Bronchial epithelial cell (primary cell): ENCODE measurements at regions not wholly inside any gene's neighbourhood (a gene's known extent, or its start where the extent isn't known, plus 50 kb on each side); places are given as distances from the start of the nearest gene placed in this dataset.

Experiments
- DNase-seq: peaks from one replicate; pipeline ENCODE4 v3.0.0-alpha.2; 2010; ENCODE audit warnings: low read depth
- FAIRE-seq: peaks from 2 replicates; lab custom pipeline; 2011; peaks lifted over from hg19 to GRCh38; lab: Jason Lieb, UNC
- H3K27me3 ChIP-seq: 2 replicates; pipeline ENCODE4 v1.5.1; 2011; ENCODE audit warnings: low read length; ENCODE audit not compliant: control insufficient read depth, insufficient read depth
- H3K36me3 ChIP-seq: 2 replicates; pipeline ENCODE4 v1.5.1; 2011; ENCODE audit warnings: low read length; ENCODE audit not compliant: control insufficient read depth, insufficient read depth
- H3K4me3 ChIP-seq: 2 replicates; pipeline ENCODE4 v1.5.1; 2011; ENCODE audit warnings: mild to moderate bottlenecking, low read depth, low read length, control low read depth
- TF ChIP-seq, protein P1 (sequence below): IDR thresholded peaks from 2 replicates; pipeline ENCODE4 v1.5.1; 2011; ENCODE audit warnings: mild to moderate bottlenecking, moderate library complexity, low read length, control low read depth, inconsistent platforms; ENCODE audit not compliant: insufficient read depth, severe bottlenecking

GRCh38 chr13:72303941-72304746 lies 423.3 kb downstream of the MZT1 start:
- FAIRE-seq: no peak
- H3K4me3 ChIP-seq: no peak overlapping the region
- no peaks in the 10 kb centered on the region for H3K27me3 ChIP-seq
- H3K36me3 ChIP-seq: no peaks in the 10 kb centered on the region
- TF ChIP-seq, protein P1, sequence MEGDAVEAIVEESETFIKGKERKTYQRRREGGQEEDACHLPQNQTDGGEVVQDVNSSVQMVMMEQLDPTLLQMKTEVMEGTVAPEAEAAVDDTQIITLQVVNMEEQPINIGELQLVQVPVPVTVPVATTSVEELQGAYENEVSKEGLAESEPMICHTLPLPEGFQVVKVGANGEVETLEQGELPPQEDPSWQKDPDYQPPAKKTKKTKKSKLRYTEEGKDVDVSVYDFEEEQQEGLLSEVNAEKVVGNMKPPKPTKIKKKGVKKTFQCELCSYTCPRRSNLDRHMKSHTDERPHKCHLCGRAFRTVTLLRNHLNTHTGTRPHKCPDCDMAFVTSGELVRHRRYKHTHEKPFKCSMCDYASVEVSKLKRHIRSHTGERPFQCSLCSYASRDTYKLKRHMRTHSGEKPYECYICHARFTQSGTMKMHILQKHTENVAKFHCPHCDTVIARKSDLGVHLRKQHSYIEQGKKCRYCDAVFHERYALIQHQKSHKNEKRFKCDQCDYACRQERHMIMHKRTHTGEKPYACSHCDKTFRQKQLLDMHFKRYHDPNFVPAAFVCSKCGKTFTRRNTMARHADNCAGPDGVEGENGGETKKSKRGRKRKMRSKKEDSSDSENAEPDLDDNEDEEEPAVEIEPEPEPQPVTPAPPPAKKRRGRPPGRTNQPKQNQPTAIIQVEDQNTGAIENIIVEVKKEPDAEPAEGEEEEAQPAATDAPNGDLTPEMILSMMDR: no peak
- no peak for DNase-seq

DNA sequence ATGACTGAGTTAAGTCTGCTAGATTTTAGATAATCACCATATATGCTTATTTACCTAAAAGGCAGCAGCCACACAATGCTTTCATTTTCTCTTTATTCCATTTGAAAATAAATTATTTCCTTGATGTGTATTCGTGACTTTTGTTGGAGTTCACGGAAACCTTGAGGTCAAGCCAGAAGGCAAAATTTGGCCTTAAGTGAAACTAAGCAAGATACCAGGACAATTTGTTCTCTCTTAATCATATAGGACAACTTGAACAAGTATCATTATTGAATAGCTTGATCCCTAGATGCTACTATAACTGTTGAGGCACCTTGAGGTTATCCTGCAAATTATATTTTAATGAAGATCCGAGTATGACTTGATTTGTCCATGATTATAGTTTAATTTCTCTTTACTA lies 429.2 kb upstream of the DACH1 start:
- FAIRE-seq (no peak), DNase-seq (no peak)
- H3K36me3 ChIP-seq: no peaks in the 10 kb centered on the region
- H3K4me3 ChIP-seq: no peak overlapping the region
- TF ChIP-seq, protein P1: no peak
- no peaks in the 10 kb centered on the region for H3K27me3 ChIP-seq

DNA sequence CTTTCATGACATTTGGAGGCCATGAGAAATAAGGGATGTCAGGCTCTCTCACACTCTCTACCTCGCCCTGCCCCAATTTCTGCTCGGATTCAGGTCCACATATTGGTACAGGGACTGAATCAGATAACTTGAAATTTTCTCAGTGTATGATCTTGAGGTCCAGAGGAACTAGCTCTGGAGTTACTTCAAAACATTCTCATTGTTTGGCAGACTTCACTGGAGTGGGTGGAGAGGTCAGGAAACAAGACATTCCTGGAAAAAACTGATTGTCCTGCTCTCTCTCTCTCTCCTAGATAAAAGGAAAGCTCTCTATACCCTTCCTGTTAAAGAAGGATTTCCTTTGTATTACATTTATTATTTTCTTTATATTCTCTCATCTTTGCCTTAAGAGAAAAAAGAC lies 428.1 kb upstream of the DACH1 start:
- DNase-seq (no peak), FAIRE-seq (no peak)
- H3K36me3 ChIP-seq: no peaks in the 10 kb centered on the region
- no peaks in the 10 kb centered on the region for H3K27me3 ChIP-seq
- TF ChIP-seq, protein P1: no peak
- H3K4me3 ChIP-seq: no peak overlapping the region

DNA sequence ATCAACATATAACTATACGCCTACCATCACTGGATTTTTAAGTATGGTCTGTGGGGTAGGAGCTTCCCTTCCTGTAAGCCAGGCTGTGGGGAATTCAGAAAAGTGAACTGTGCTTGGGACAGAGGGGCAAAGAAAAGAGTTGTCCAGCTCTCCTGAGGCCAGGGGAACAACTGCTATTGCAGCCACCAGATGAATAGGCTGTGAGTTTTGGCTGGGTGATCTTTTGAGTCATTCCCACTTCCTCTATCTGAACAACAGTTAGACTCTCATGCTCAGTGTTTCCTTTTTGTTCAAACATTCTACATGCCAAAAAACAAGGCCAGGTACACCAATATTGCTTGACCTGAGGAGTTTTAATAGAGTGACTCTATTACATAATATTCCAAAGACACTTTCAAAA lies 426.2 kb upstream of the DACH1 start:
- FAIRE-seq (no peak), DNase-seq (peak; percentile 39)
- H3K27me3 ChIP-seq: no peaks in the 10 kb centered on the region
- H3K36me3 ChIP-seq: no peaks in the 10 kb centered on the region
- TF ChIP-seq, protein P1: no peak
- H3K4me3 ChIP-seq: no peak overlapping the region

- Histone ChIP-seq H3K36me3 (no peaks in the 10 kb centered on the region), H3K27me3 (no peaks in the 10 kb centered on the region), H3K4me3 (no peak overlapping the region)
- FAIRE-seq (no peak), DNase-seq (peak; percentile 89)
- TF ChIP-seq, protein P1: no peak
These were observed 424.1 kb upstream of the DACH1 start for GRCh38 chr13:72290962-72291681.
